ENCODE measurements at regions not wholly inside any gene's neighbourhood (a gene's known extent, or its start where the extent isn't known, plus 50 kb on each side); places are given as distances from the start of the nearest gene placed in this dataset.

GRCh38 chr12:81957631-81958030 lies 198.5 kb upstream of the PPFIA2 start:
- TF ChIP-seq PPARD (CRISPR knock-in tag; IDR thresholded peaks at IDR 0.05) = no peak
- TF ChIP-seq HEY1 (CRISPR knock-in tag; IDR thresholded peaks at IDR 0.05; ENCODE audit: borderline replicate concordance) = no peak
- TF ChIP-seq MTA3 (IDR thresholded peaks at IDR 0.05; ENCODE audit: borderline replicate concordance) = no peak
- TF ChIP-seq JUN (IDR thresholded peaks at IDR 0.05; ENCODE audit: borderline replicate concordance, low read depth, low read length) = no peak
- TF ChIP-seq JUN (CRISPR knock-in tag; IDR thresholded peaks at IDR 0.05; ENCODE audit: borderline replicate concordance) = no peak
- no peak for TF ChIP-seq IRF2 (CRISPR knock-in tag; IDR thresholded peaks at IDR 0.05)
- TF ChIP-seq MAFK (IDR thresholded peaks at IDR 0.05; ENCODE audit: low read length) = no peak
- TF ChIP-seq ZMIZ1 (IDR thresholded peaks at IDR 0.05; ENCODE audit: low read depth in 2 of 2, low read length in 2 of 2) = no peak
- no peak for TF ChIP-seq KAT2B (IDR thresholded peaks at IDR 0.05; ENCODE audit: low read depth, low read length)
- TF ChIP-seq BRD9 (IDR thresholded peaks at IDR 0.05; ENCODE audit: low read depth, partially characterized antibody) = no peak
- no peak for TF ChIP-seq ZNF512 (tag; IDR thresholded peaks at IDR 0.05)
- TF ChIP-seq ZNF140 (CRISPR knock-in tag; IDR thresholded peaks at IDR 0.05) = no peak
- no peak for TF ChIP-seq EZH2 (IDR thresholded peaks at IDR 0.05; ENCODE audit: borderline replicate concordance, low read depth, low read length)
- TF ChIP-seq ZBTB34 (CRISPR knock-in tag; IDR thresholded peaks at IDR 0.05) = no peak

Data from K562 (cell line).